IPS-NIHi11 (cell line): ENCODE measurements at regions not wholly inside any gene's neighbourhood (a gene's known extent, or its start where the extent isn't known, plus 50 kb on each side); places are given as distances from the start of the nearest gene placed in this dataset.
A peak's percentile ranks its signal among the peaks of the same experiment; 100 is the strongest.
"Not testable (repeated sequence)": the region's sequence is repeated elsewhere in the genome, so short reads cannot be mapped to it uniquely, and the experiment has no call there.

Experiments used
- DNase-seq: peaks from one replicate; pipeline ENCODE4 v3.0.0; 2012; ENCODE audit warnings: mixed read lengths, low spot score

DNA sequence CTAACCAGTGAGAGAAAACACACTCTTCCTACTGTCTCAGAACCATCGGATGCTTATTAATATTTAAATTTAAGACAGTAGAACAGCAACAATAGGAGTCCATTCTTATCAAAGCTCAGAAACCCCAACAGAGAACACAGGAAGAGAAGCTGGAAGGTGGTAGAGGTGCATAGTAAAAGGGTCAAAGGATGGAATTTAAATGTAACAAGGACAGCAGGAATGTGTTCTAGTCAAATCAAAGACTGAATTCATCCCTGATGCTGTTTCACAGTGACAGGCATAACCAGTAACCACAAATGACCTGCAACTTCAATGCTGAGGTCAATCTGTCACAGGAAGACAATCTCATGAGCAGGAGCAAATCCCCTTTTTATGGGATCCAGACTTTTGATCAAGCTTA lies 1259.7 kb downstream of the XPNPEP1 start:
- DNase-seq = no peak

GRCh38 chr10:108662975-108663374 lies 1260.3 kb downstream of the XPNPEP1 start:
- DNase-seq = no peak

GRCh38 chr10:108655057-108655456 lies 1268.3 kb downstream of the XPNPEP1 start:
- DNase-seq = no peak

DNA sequence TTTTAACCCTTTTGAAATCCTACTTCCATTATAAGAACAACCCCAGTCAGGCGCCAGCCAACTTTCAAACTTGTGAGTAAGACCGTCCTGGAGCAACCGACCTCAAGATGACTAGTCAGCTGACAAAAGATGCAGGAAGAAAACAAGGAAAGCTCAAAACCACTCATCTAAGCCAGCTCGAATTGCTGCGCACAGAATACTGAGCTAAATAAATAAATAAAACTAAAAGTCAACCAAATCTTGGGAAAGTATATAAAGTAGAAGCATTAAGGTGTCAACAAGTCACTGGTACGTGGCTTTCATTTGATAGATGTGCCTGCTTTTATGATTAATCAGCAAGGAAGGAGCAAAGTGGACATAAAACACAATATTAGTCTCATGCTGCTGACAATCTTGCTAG lies 1269.8 kb downstream of the XPNPEP1 start:
- DNase-seq = no peak

GRCh38 chr10:108639010-108639409 lies 1284.3 kb downstream of the XPNPEP1 start:
- DNase-seq = no peak

DNA sequence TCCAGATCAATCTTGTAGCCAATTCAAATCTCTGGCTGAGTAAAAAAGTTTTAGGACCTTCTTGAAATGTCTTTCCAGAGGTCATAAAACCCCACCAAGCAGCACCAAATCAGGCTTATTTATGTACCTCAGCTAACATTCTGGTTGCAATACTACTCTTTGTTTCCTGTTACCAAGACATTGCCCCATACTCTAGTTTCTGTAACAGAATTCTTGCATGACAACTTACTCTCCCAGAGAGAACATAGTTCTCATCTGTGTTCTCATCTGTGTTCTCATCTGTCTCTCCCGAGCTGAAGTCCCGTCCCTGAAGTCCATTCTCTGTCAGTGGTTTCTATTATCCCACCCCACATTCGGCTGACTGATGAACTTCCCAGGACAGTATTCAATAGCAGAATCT lies 1285.1 kb downstream of the XPNPEP1 start:
- no peak for DNase-seq

DNA sequence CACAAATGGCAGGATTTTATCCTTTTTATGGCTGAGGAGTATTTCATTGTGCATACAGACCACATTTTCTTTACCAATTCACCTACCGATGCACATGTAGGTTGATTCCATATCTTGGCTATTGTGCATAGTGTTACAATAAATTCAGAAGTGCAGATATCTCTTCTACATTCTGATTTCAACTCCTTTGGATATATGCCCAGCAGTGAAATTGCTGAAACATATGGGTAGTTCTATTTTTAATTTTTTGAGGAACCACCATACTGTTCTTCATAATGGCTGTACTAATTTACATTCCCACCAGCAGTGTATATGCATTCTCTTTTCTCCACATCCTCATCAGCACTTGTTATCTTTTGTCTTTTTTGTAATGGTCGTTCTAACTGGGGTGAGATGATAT lies 1290.3 kb downstream of the XPNPEP1 start:
- no peak for DNase-seq

- no peak for DNase-seq
Observed at GRCh38 chr10:108632144-108632543, 1291.2 kb downstream of the XPNPEP1 start.

- DNase-seq = no peak
Observed at GRCh38 chr10:108631332-108631731, 1292.0 kb downstream of the XPNPEP1 start.

DNA sequence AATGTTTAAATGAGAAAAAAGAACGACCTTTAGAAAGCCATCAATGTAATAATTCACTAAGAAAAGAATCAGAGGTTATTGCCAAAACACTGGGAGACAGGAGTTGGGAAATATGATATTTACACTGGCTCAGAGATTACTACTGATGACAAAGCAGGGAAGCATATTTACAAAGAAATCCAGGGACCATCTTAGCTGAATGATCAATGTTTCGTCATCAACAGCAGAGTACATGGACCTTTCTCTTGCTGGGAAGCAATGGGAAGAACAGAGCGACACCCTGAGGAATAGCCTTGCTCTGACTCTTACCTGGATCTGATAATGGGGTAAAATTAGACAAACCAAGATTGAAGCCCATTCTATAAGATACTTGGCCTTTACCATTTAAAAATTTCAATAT lies 1293.5 kb downstream of the XPNPEP1 start:
- DNase-seq = no peak

DNA sequence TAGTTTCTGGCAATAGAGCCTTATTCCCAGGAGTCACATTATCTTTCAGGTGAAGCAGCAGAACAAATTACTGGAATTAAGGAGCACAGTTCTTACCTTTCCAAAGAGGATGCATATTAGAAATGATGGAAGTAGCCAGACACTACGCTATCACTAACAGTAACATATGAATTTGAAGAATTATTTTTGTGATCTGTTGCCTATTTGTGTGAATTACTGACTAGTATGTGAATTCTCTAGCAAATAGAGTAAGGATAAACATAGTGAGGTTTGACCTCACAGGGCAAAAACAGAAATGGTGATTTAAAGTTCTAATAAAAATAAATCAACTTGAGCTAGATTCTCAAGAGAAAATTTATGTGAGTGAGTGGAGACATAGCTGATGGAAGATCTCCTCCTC lies 1299.3 kb downstream of the XPNPEP1 start:
- DNase-seq = no peak

DNA sequence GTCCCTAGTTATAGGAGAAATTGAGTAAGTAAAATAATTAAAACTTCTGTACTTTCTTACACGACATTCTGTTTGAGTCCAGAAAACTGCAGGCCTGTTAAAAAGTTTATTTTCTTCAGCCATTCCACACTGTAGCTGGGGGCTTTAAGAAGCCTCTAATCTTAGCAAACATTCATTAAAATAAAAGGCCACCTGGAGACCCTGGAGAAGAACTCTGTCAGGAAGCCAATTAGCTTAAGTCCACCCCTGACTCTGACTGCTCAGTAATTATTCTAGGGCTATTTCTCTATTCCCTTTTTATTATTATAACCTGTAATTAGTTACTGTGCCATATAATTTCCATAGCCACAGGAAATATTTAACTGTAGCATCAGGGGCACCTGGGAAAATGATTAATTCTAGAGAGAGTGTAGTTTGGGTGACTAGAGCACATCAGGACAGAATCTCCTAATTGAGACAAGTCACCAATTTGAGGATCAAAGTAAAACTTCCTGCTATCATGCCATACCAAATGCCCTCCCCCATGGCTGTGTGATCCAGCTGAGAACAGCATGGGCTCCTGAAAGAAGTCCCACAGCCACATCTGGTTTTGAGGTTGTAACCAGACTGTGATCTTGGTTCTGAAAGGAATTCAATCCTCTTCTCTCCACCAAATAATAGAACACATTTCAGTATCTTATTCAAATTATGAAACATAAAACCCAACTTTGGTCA lies 1302.3 kb downstream of the XPNPEP1 start:
- DNase-seq = no peak

GRCh38 chr10:108616559-108617285 lies 1306.6 kb downstream of the XPNPEP1 start:
- no peak for DNase-seq

DNA sequence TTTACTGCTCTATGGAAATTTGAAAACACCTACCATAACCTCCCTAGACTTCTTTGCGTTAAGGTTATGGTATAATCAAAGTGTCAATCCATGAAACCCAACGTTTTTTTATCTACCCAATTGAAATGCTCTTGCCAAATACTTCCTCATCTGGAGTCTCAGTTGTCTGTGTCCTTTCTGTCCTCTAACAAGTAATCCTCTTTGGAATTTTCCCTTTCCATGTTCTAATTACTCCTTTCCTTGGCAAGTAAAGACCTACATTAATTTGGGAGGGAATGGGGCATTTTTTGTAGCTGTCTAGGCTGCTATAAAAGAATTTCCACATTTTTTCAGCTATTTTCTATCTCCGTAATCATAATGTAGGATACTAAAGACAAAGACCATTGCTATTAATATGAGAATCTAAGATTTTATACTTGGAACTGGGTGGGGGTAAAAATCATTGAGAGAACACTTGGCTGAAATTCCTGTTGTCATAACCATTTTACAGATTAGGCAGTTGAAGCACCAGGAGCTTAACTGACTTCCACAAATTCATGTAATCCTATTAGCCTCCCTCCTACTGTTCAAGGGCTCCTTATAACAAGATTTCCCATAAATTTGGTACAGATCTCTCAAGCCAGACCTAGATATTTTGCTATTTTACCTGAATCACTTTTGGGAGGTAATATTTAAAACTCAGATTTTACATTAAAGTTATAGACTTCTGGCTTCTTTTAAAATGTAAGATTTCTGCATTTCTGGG lies 1307.6 kb downstream of the XPNPEP1 start:
- DNase-seq = no peak

GRCh38 chr10:108612485-108612884 lies 1310.8 kb downstream of the XPNPEP1 start:
- DNase-seq = no peak

DNA sequence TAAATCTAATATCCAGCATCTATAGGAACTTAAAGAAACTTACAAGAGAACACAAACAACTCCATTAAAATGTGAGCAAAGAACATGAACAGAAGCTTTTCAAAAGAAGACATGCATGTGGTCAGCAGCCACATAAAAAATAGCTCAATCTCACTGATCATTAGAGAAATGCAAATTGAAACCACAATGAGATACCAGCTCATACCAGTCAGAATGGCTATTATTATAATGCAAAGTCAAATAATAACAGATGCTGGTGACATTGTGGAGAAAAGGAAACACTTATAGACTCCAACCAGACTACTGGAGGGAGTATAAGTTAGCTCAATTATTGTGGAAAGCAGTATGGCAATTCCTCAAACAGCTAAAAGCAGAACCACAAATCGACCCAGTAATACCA lies 1314.5 kb downstream of the XPNPEP1 start:
- DNase-seq = no peak

- no peak for DNase-seq
Observed at GRCh38 chr10:108601851-108602250, 1321.5 kb downstream of the XPNPEP1 start.

- not testable (repeated sequence) for DNase-seq
Observed at GRCh38 chr10:108600511-108600910, 1322.8 kb downstream of the XPNPEP1 start.

DNA sequence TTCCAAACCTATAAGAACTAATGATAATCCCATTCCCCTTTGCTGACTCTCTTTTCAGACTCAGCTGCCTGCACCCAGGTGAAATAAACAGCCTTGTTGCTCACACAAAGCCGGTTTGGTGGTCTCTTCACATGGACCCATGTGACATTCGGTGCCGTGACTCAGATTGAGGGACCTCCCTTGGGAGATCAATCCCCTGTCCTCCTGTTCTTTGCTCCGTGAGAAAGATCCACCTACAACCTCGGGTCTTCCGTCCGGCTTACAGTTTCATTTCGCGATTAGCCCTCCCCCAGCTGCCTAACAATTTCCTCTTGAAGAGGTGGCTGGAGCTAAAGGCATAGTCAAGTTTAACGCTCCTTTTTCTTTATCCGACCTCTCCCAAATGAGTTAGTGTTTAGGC lies 1324.0 kb downstream of the XPNPEP1 start:
- not testable (repeated sequence) for DNase-seq

DNA sequence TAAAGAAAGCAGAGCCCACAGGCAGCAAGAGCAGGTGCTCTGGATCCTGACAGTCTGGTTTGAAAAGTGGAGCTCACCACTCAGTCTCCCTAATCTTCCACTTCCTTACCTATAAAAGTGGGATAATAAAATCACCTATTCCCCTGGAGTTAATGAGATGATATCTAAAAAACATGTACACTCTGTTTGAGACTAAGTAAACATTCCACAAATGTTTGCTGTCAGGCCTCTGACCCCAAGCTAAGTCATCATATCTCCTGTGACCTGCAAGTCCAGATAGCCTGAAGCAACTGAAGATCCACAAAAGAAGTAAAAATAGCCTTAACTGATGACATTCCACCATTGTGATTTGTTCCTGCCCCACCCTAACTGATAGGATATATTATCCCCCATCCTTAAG lies 1324.5 kb downstream of the XPNPEP1 start:
- no peak for DNase-seq

DNA sequence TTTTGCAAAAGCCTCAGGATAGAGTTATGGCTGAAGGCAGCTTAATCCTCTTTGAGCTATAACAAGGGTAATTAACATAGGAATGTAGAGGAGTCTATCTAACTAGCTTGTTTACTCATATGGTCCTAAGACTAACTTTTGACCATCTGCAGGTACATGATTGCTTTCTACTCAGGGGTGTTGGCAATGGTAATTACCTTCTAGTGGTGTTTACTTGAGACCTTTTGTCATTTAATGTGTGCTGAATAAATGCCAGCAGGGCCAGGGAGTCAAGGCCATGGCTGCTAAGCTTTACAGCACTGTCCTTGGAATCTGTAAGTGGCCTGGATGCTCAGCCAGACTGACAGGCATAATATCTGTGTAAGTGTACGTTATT lies 1325.0 kb downstream of the XPNPEP1 start:
- DNase-seq = peak; percentile 19

DNA sequence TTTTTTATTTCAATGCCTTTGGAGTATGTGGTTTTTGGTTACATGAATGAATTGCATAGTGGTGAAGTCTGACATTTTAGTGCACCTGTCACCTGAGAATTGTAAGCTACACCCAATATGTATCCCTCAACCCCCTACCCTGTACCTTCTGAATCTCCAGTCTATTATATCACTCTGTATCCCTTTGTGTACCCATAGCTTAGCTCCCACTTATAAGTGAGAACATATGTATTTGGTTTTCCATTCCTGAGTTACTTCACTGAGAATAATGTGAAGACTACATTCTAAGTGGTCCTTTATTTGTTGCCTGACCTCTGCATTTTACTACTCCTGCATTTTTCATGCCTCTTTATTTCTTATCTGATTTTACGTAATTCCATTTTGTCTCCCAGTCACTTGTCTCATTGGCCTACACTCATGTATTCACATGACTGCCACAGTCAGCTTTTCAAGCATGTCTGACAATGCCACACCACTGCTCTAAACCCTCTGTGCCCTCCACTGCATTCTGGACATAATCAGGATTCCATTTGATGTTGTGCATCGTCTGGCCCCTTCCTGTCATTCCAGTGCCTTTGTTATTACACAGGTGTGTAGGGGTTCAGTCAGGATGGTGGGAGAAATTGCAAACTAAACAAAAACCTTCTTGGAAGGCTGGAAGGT lies 1325.5 kb downstream of the XPNPEP1 start:
- DNase-seq = no peak

- DNase-seq = no peak
Observed at GRCh38 chr10:108597031-108597430, 1326.3 kb downstream of the XPNPEP1 start.
